Liver (tissue), 8 donors: ENCODE measurements at regions not wholly inside any gene's neighbourhood (a gene's known extent, or its start where the extent isn't known, plus 50 kb on each side); places are given as distances from the start of the nearest gene placed in this dataset.

Experiments used
- DNase-seq: peaks from one replicate; pipeline ENCODE4 v3.0.0-alpha.2; 2017; ENCODE audit warnings: low spot score
- H3K27ac ChIP-seq, 2 donors: one replicate each; pipeline ENCODE4 v1.7.0; 2013; ENCODE audit warnings: inconsistent platforms in 2 of 2, low read length in 2 of 2, control low read depth in 1 of 2, low read depth in 1 of 2, mild to moderate bottlenecking in 1 of 2
- H3K27me3 ChIP-seq, 4 donors: one replicate each; pipeline versions ENCODE4 v1.6.1 to v1.7.0; 2013; ENCODE audit warnings: low read length in 3 of 4, inconsistent platforms in 1 of 4, mild to moderate bottlenecking in 1 of 4, moderate library complexity in 1 of 4; ENCODE audit not compliant: control insufficient read depth in 4 of 4, insufficient read depth in 4 of 4
- H3K36me3 ChIP-seq, 4 donors: one replicate each; pipeline versions ENCODE4 v1.6.1 to v1.7.0; 2013; ENCODE audit warnings: low read length in 3 of 4, mild to moderate bottlenecking in 3 of 4, low read depth in 1 of 4, moderate library complexity in 1 of 4; ENCODE audit not compliant: control insufficient read depth in 4 of 4, insufficient read depth in 3 of 4
- H3K4me1 ChIP-seq, 4 donors: one replicate each; pipeline versions ENCODE4 v1.6.1 to v1.7.0; 2013; ENCODE audit warnings: low read length in 3 of 4, mild to moderate bottlenecking in 3 of 4, moderate library complexity in 1 of 4; ENCODE audit not compliant: control insufficient read depth in 4 of 4, insufficient read depth in 4 of 4
- H3K4me3 ChIP-seq, 3 donors: one replicate each; pipeline versions ENCODE4 v1.6.1 to v1.7.0; 2013; ENCODE audit warnings: low read length in 3 of 3, control low read depth in 1 of 3, low read depth in 1 of 3, mild to moderate bottlenecking in 1 of 3
- H3K9ac ChIP-seq, 2 donors: one replicate each; pipeline ENCODE4 v1.7.0; 2013; ENCODE audit warnings: low read length in 2 of 2, mild to moderate bottlenecking in 2 of 2, moderate library complexity in 2 of 2, control low read depth in 1 of 2, low read depth in 1 of 2
- H3K9me3 ChIP-seq, 4 donors: one replicate each; pipeline versions ENCODE4 v1.6.1 to v1.7.0; 2013; ENCODE audit warnings: low read length in 3 of 4; ENCODE audit not compliant: control insufficient read depth in 4 of 4
- CTCF ChIP-seq: fragments of 150-350 bp; IDR thresholded peaks from 2 replicates; pipeline ENCODE4 v1.5.1; 2017; ENCODE audit warnings: improper control_type of control experiment, low read depth, low read length; ENCODE audit not compliant: missing input control
- EGR1 ChIP-seq, 2 donors: IDR thresholded peaks; 2 replicates each; pipeline ENCODE4 v1.6.1; 2016 to 2018; ENCODE audit warnings: antibody characterized with exemption in 2 of 2, low read depth in 2 of 2
- FOXA1 ChIP-seq: IDR thresholded peaks from 2 replicates; pipeline ENCODE4 v1.6.1; 2016; ENCODE audit warnings: antibody characterized with exemption
- FOXA2 ChIP-seq: IDR thresholded peaks from 2 replicates; pipeline ENCODE4 v1.6.1; 2016; ENCODE audit warnings: antibody characterized with exemption
- GABPA ChIP-seq, 2 donors: IDR thresholded peaks in 1 of 2; conservative IDR thresholded peaks in 1 of 2; 2 replicates each; pipeline ENCODE4 v1.6.1; 2016; ENCODE audit warnings: antibody characterized with exemption in 2 of 2, mild to moderate bottlenecking in 1 of 2, moderate library complexity in 1 of 2
- HNF4A ChIP-seq, 2 donors: conservative IDR thresholded peaks; 2 replicates each; pipeline ENCODE4 v1.6.1; 2016; ENCODE audit warnings: antibody characterized with exemption in 2 of 2, mild to moderate bottlenecking in 2 of 2
- HNF4G ChIP-seq: IDR thresholded peaks from 2 replicates; pipeline ENCODE4 v1.6.1; 2016; ENCODE audit warnings: antibody characterized with exemption
- JUND ChIP-seq, 2 donors: IDR thresholded peaks; 2 replicates each; pipeline ENCODE4 v1.6.1; 2016; ENCODE audit warnings: antibody characterized with exemption in 2 of 2
- MAX ChIP-seq: IDR thresholded peaks from 2 replicates; pipeline ENCODE4 v1.6.1; 2016; ENCODE audit warnings: antibody characterized with exemption
- NR2F2 ChIP-seq: IDR thresholded peaks from 2 replicates; pipeline ENCODE4 v1.6.1; 2016; ENCODE audit warnings: antibody characterized with exemption
- RAD21 ChIP-seq, 2 donors: IDR thresholded peaks; 2 replicates each; pipeline ENCODE4 v1.6.1; 2016; ENCODE audit warnings: antibody characterized with exemption in 2 of 2, mild to moderate bottlenecking in 2 of 2
- REST ChIP-seq: IDR thresholded peaks from 2 replicates; pipeline ENCODE4 v1.6.1; 2016; ENCODE audit warnings: antibody characterized with exemption, mild to moderate bottlenecking
- RXRA ChIP-seq, 2 donors: IDR thresholded peaks; 2 replicates each; pipeline ENCODE4 v1.6.1; 2017 to 2018; ENCODE audit warnings: antibody characterized with exemption in 2 of 2, mild to moderate bottlenecking in 1 of 2
- SP1 ChIP-seq: IDR thresholded peaks from 2 replicates; pipeline ENCODE4 v1.6.1; 2018; ENCODE audit warnings: antibody characterized with exemption, mild to moderate bottlenecking
- TAF1 ChIP-seq: conservative IDR thresholded peaks from 2 replicates; pipeline ENCODE4 v1.6.1; 2016; ENCODE audit warnings: antibody characterized with exemption, mild to moderate bottlenecking
- YY1 ChIP-seq: IDR thresholded peaks from 2 replicates; pipeline ENCODE4 v1.6.1; 2016; ENCODE audit warnings: antibody characterized with exemption, mild to moderate bottlenecking
- ZBTB33 ChIP-seq: IDR thresholded peaks from 2 replicates; pipeline ENCODE4 v1.6.1; 2016; ENCODE audit warnings: antibody characterized with exemption
- WGBS: extraction: QIAGEN DNeasy Blood & Tissue Kit; methylation state at CpG from one replicate; pipeline ENCODE4 v1.1.7; 2013; 5-methylcytosine and 5-hydroxymethylcytosine counted together
- donor health status: healthy.
- donor health status: healthy.
- donor health status: healthy.
- donor health status: healthy.
- donor health status: healthy.

- no peaks in the 10 kb centered on the region for H3K27me3 ChIP-seq
- no peaks in the 10 kb centered on the region for H3K9me3 ChIP-seq
- no peak overlapping the region for H3K27ac ChIP-seq
- H3K4me3 ChIP-seq: no peak overlapping the region
- 91% methylated on average over 8 of the region's 8 CpGs for WGBS
- no peak for TF ChIP-seq ZBTB33
- TF ChIP-seq MAX: no peak
- no peak for TF ChIP-seq HNF4A (conservative IDR thresholded peaks at IDR 0.05)
- no peak for TF ChIP-seq REST
- TF ChIP-seq JUND (IDR thresholded peaks at IDR 0.05): no peak
- no peak for TF ChIP-seq CTCF
- TF ChIP-seq GABPA (IDR thresholded peaks at IDR 0.05 in 1 of 2, conservative IDR thresholded peaks at IDR 0.05 in 1 of 2): no peak
- no peak for TF ChIP-seq FOXA1
- TF ChIP-seq RAD21 (IDR thresholded peaks at IDR 0.05): no peak
- no peak for TF ChIP-seq SP1
- TF ChIP-seq YY1: no peak
- TF ChIP-seq TAF1: no peak
- no peak for TF ChIP-seq FOXA2
- no peak for TF ChIP-seq RXRA (IDR thresholded peaks at IDR 0.05)
- TF ChIP-seq EGR1 (IDR thresholded peaks at IDR 0.05; ENCODE audit: low read depth in 2 of 2): no peak
- H3K9ac ChIP-seq: no peak overlapping the region
- H3K36me3 ChIP-seq: no peaks in the 10 kb centered on the region
- peaks cover 0 to 4% (median under 1%) of the 10 kb centered on the region in 4 donors for H3K4me1 ChIP-seq
- DNase-seq: no peak
Observed at GRCh38 chr10:33617381-33618080, 283.1 kb upstream of the NRP1 start.

- no peak overlapping the region for H3K9ac ChIP-seq
- 87% methylated on average over 1 of the region's 1 CpG for WGBS
- no peaks in the 10 kb centered on the region for H3K9me3 ChIP-seq
- peaks cover 0 to 6% (median 3%) of the 10 kb centered on the region in 4 donors for H3K4me1 ChIP-seq
- H3K27me3 ChIP-seq: no peaks in the 10 kb centered on the region
- no peak for DNase-seq
- H3K36me3 ChIP-seq: no peaks in the 10 kb centered on the region
- no peak overlapping the region for H3K4me3 ChIP-seq
- no peak overlapping the region for H3K27ac ChIP-seq
- TF ChIP-seq CTCF (no peak), HNF4A (conservative IDR thresholded peaks at IDR 0.05) (no peak), SP1 (no peak), HNF4G (no peak), REST (no peak), TAF1 (no peak), FOXA1 (no peak), YY1 (no peak), MAX (no peak), NR2F2 (no peak), JUND (IDR thresholded peaks at IDR 0.05) (no peak)
Observed at GRCh38 chr10:33616956-33617355, 282.5 kb upstream of the NRP1 start.
